HCT116 (cell line): ENCODE measurements at regions not wholly inside any gene's neighbourhood (a gene's known extent, or its start where the extent isn't known, plus 50 kb on each side); places are given as distances from the start of the nearest gene placed in this dataset.
"Not testable (repeated sequence)": the region's sequence is repeated elsewhere in the genome, so short reads cannot be mapped to it uniquely, and the experiment has no call there.

ENCODE experiments used
- ATAC-seq: fragments of 200-7000 bp; cut with Tn5 transposase; 2 replicates; pipeline ENCODE4 v1.9.1; 2020; ENCODE audit warnings: mild to moderate bottlenecking, moderate library complexity
- BruUV-seq: library from RNA; stranded (reverse); fragments of 400-500 nt; replicated peaks from 2 replicates; lab custom pipeline; 2021; lab: Mats Ljungman, UMichigan
- CTCF ChIA-PET: fragments of 300-600 bp; sonication (Branson Sonifier 250); formaldehyde crosslinking; loops from one replicate; lab custom pipeline; 2021; ENCODE audit warnings: antibody characterized with exemption; lab: Charles Lee
- POLR2A ChIA-PET: fragments of 300-600, 350-600 bp; sonication (Branson Sonifier 250); formaldehyde crosslinking; loops from one replicate; lab custom pipeline; 2021; ENCODE audit warnings: antibody characterized with exemption; lab: Charles Lee
- RAD21 ChIA-PET, 2 experiments: fragments of 300-600 bp; sonication (Branson Sonifier 250); formaldehyde crosslinking; loops; one replicate each; lab custom pipeline; 2023; ENCODE audit warnings: low total read pairs in 2 of 2; ENCODE audit not compliant: uncharacterized antibody in 2 of 2, unreplicated experiment in 2 of 2, low non-redundant PET in 1 of 2; lab: Charles Lee
- DNase-seq: peaks from one replicate; pipeline ENCODE4 v3.0.0-alpha.2; 2010; ENCODE audit warnings: low read depth, low spot score
- H2AFZ ChIP-seq: fragments of 200-600 bp; shearing (Covaris generic), sonication (generic); 2 replicates; pipeline ENCODE4 v1.6.1; 2017; ENCODE audit warnings: low read depth, mixed run types, mixed read lengths, antibody characterized with exemption, low read length; ENCODE audit not compliant: poor library complexity, severe bottlenecking
- H3K27ac ChIP-seq: 2 replicates; pipeline ENCODE4 v1.5.1; 2012; ENCODE audit warnings: low read depth, low read length
- H3K27me3 ChIP-seq: fragments of 200-600 bp; sonication (generic); 2 replicates; pipeline ENCODE4 v1.6.1; 2016; ENCODE audit warnings: mixed run types, low read length, mixed read lengths; ENCODE audit not compliant: insufficient read depth
- H3K36me3 ChIP-seq, 2 experiments: fragments of 200-500 bp in 1 of 2; fragments of 200-600 bp in 1 of 2; sonication (Bioruptor generic) in 1 of 2; sonication (generic) in 1 of 2; 2 replicates each; pipeline versions ENCODE4 v1.5.1 to v1.6.1; 2014 to 2016; ENCODE audit warnings: low read length in 2 of 2, inconsistent platforms in 1 of 2, mixed read lengths in 1 of 2, mixed run types in 1 of 2; ENCODE audit not compliant: insufficient read depth in 2 of 2, control insufficient read depth in 1 of 2
- H3K4me1 ChIP-seq, 2 experiments: fragments of 200-600 bp in 1 of 2; sonication (generic) in 1 of 2; 2 replicates each; pipeline versions ENCODE4 v1.5.1 to v1.6.1; 2012 to 2017; ENCODE audit warnings: low read length in 2 of 2, inconsistent platforms in 1 of 2, mild to moderate bottlenecking in 1 of 2, mixed read lengths in 1 of 2, mixed run types in 1 of 2, moderate library complexity in 1 of 2; ENCODE audit not compliant: insufficient read depth in 2 of 2, control insufficient read depth in 1 of 2
- H3K4me2 ChIP-seq: fragments of 200-600 bp; sonication (generic); 2 replicates; pipeline ENCODE4 v1.6.1; 2017; ENCODE audit warnings: mixed run types, low read length, mixed read lengths
- H3K4me3 ChIP-seq, 2 experiments: fragments of 200-600 bp in 1 of 2; sonication (generic) in 1 of 2; replicated peaks in 1 of 2; 2 replicates each; pipeline ENCODE4 v1.5.1; 2011 to 2016; ENCODE audit warnings: low read length in 2 of 2, control low read depth in 1 of 2, low read depth in 1 of 2, mild to moderate bottlenecking in 1 of 2, mixed read lengths in 1 of 2, mixed run types in 1 of 2
- H3K79me2 ChIP-seq: fragments of 200-600 bp; sonication (generic); 2 replicates; pipeline ENCODE4 v1.6.1; 2017; ENCODE audit warnings: mild to moderate bottlenecking, mixed run types, low read length, moderate library complexity, mixed read lengths; ENCODE audit not compliant: insufficient read depth
- H3K9ac ChIP-seq: fragments of 200-600 bp; sonication (generic); 2 replicates; pipeline ENCODE4 v1.6.1; 2016; ENCODE audit warnings: low read length, mixed read lengths
- H3K9me2 ChIP-seq: fragments of 200-600 bp; sonication (generic), shearing (Covaris generic); 2 replicates; pipeline ENCODE4 v1.6.1; 2017; ENCODE audit warnings: mixed run types, mild to moderate bottlenecking, moderate library complexity; ENCODE audit not compliant: insufficient read depth
- H3K9me3 ChIP-seq, 2 experiments: fragments of 200-500 bp in 1 of 2; fragments of 200-600 bp in 1 of 2; sonication (Bioruptor generic) in 1 of 2; sonication (generic) in 1 of 2; 2 replicates each; pipeline ENCODE4 v1.6.1; 2014 to 2017; ENCODE audit warnings: low read length in 2 of 2, mixed read lengths in 2 of 2, inconsistent platforms in 1 of 2, low read depth in 1 of 2, mild to moderate bottlenecking in 1 of 2, mixed run types in 1 of 2, moderate library complexity in 1 of 2; ENCODE audit not compliant: control insufficient read depth in 1 of 2, insufficient read depth in 1 of 2
- H4K20me1 ChIP-seq: fragments of 200-600 bp; sonication (generic), shearing (Covaris generic); 2 replicates; pipeline ENCODE4 v1.6.1; 2017; ENCODE audit warnings: mixed run types, mild to moderate bottlenecking, moderate library complexity; ENCODE audit not compliant: insufficient read depth
- ATF3 ChIP-seq: IDR thresholded peaks from 2 replicates; pipeline ENCODE4 v1.6.1; 2012
- CBX3 ChIP-seq: IDR thresholded peaks from 2 replicates; pipeline ENCODE4 v1.6.1; 2012; ENCODE audit warnings: low read depth
- EZH2phosphoT487 ChIP-seq: fragments of 200-600 bp; IDR thresholded peaks from 2 replicates; pipeline ENCODE4 v1.6.1; 2018; ENCODE audit warnings: antibody characterized with exemption, borderline replicate concordance
- FOSL1 ChIP-seq: IDR thresholded peaks from 2 replicates; pipeline ENCODE4 v1.6.1; 2012; ENCODE audit warnings: low read depth
- POLR2A ChIP-seq: IDR thresholded peaks from 2 replicates; pipeline ENCODE4 v1.7.0; 2011; ENCODE audit warnings: borderline replicate concordance; ENCODE audit not compliant: insufficient read depth, insufficient read length; ENCODE audit errors: extremely low read depth
- TCF7L2 ChIP-seq: IDR thresholded peaks from 2 replicates; pipeline ENCODE4 v1.7.0; 2011; ENCODE audit warnings: borderline replicate concordance, inconsistent platforms; ENCODE audit not compliant: insufficient read depth, insufficient read length; ENCODE audit errors: extremely low read depth
- YY1 ChIP-seq: IDR thresholded peaks from 2 replicates; pipeline ENCODE4 v1.6.1; 2011; ENCODE audit warnings: low read length, low read depth, moderate library complexity, mild to moderate bottlenecking; ENCODE audit not compliant: insufficient replicate concordance; ENCODE audit errors: extremely low read depth
- ZBTB33 ChIP-seq: IDR thresholded peaks from 2 replicates; pipeline ENCODE4 v1.6.1; 2011; ENCODE audit warnings: mild to moderate bottlenecking, low read length, moderate library complexity; ENCODE audit not compliant: insufficient replicate concordance; ENCODE audit errors: extremely low read depth
- intact Hi-C: fragments of 100-400 bp; cut with micrococcal nuclease; formaldehyde crosslinking; loops from 2 replicates; pipeline ENCODE4 v1.10.0; 2022

- DNase-seq, H3K4me1 ChIP-seq, H3K4me3 ChIP-seq, H3K27me3 ChIP-seq, H3K9me2 ChIP-seq, H3K9me3 ChIP-seq, H3K36me3 ChIP-seq, H3K79me2 ChIP-seq, CTCF ChIA-PET, POLR2A ChIA-PET, H3K27ac ChIP-seq, H3K4me2 ChIP-seq, H2AFZ ChIP-seq, RAD21 ChIA-PET, ATAC-seq, BruUV-seq, H4K20me1 ChIP-seq, intact Hi-C loops, H3K9ac ChIP-seq: not testable (repeated sequence)
These were observed 61.6 kb upstream of the BACH2 start for GRCh38 chr6:90358036-90358770.

- ChIA-PET CTCF (no interaction called here), POLR2A (no interaction called here)
- no peak for DNase-seq
- intact Hi-C loops: no loop called here
- BruUV-seq: no TSS peak
- Histone ChIP-seq H3K27ac (no peak overlapping the region), H3K4me3 (no peak overlapping the region), H3K79me2 (no peaks in the 10 kb centered on the region), H3K4me1 (no peaks in the 10 kb centered on the region), H3K4me2 (no peak overlapping the region), H4K20me1 (no peaks in the 10 kb centered on the region), H3K36me3 (no peaks in the 10 kb centered on the region), H3K9me3 (no peaks in the 10 kb centered on the region)
- no peak for ATAC-seq
- TF ChIP-seq ZBTB33: no peak
- TF ChIP-seq TCF7L2: no peak
- TF ChIP-seq EZH2phosphoT487: no peak
- no peak for TF ChIP-seq ATF3
- TF ChIP-seq FOSL1: no peak
- TF ChIP-seq YY1: no peak
- no peak for TF ChIP-seq CBX3
- no peak for TF ChIP-seq POLR2A
- TF ChIP-seq, all 23 proteins: peak for 0
- Histone ChIP-seq H3K9ac (no peak overlapping the region), H3K27me3 (no peaks in the 10 kb centered on the region), H2AFZ (no peak overlapping the region), H3K9me2 (no peaks in the 10 kb centered on the region)
- RAD21 ChIA-PET: no interaction called here
These were observed 59.4 kb upstream of the BACH2 start for GRCh38 chr6:90356012-90356421.
